ENCODE measurements at regions not wholly inside any gene's neighbourhood (a gene's known extent, or its start where the extent isn't known, plus 50 kb on each side); places are given as distances from the start of the nearest gene placed in this dataset.

DNA sequence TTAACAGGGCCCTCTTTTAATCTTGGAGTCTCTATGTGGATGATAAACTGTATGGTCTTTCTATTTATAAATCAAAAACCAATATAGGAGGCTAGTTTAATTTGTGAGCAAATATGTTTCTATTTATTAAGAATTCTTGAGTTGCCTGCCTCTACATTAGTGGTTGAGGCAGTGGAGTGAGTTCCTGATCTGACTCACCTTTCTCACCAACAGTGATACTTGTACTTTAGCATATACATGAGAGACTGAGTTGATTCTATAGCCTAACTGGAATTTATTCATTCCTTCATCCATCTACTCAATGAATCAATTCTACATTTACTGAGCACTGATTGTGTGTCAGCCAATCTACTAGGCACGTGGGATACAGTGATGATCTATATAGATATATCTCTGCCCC is 126.9 kb downstream of the TRMT11 start:
- Histone ChIP-seq H3K56ac (replicated peaks; ENCODE audit: insufficient read length, low read depth, low read length) (no peak overlapping the region), H3K79me2 (ENCODE audit: control insufficient read depth in 1 of 2, insufficient read depth in 2 of 2, low read length in 2 of 2) (no peaks in the 10 kb centered on the region), H2BK120ac (replicated peaks; ENCODE audit: low read depth, low read length) (no peak overlapping the region), H4K5ac (ENCODE audit: insufficient read length, low read depth, low read length) (no peak overlapping the region), H2BK5ac (ENCODE audit: low read depth, low read length) (no peak overlapping the region), H2BK20ac (ENCODE audit: low read length) (no peak overlapping the region), H2BK12ac (ENCODE audit: low read depth, low read length) (no peak overlapping the region), H3K4ac (replicated peaks; ENCODE audit: insufficient read length, low read depth, low read length) (no peak overlapping the region), H3K27ac (ENCODE audit: low read depth, low read length) (no peak overlapping the region), H3K23me2 (ENCODE audit: low read depth, low read length) (no peaks in the 10 kb centered on the region), H3K18ac (ENCODE audit: extremely low read depth, low read length) (no peak overlapping the region), H3K23ac (ENCODE audit: insufficient read length) (no peak overlapping the region), H2AFZ (ENCODE audit: low read length) (no peak overlapping the region), H3K4me3 (ENCODE audit: extremely low read depth in 1 of 4, insufficient read depth in 2 of 4, low read depth in 3 of 4, low read length in 4 of 4) (no peak overlapping the region), H3K9me3 (ENCODE audit: insufficient read depth in 2 of 2, low read depth in 1 of 2, low read length in 1 of 2) (no peaks in the 10 kb centered on the region), H3K79me1 (ENCODE audit: low read depth, low read length) (no peaks in the 10 kb centered on the region), H2AK5ac (ENCODE audit: low read depth, low read length) (no peak overlapping the region), H3K4me2 (ENCODE audit: insufficient read depth in 1 of 2, low read depth in 2 of 2, low read length in 2 of 2) (no peak overlapping the region), H3K9ac (replicated peaks in 1 of 4; ENCODE audit: extremely low read depth in 1 of 4, low read depth in 3 of 4, low read length in 3 of 4) (no peak overlapping the region), H4K91ac (replicated peaks; ENCODE audit: insufficient read length, low read length) (no peak overlapping the region), H3K27me3 (replicated peaks in 1 of 4; ENCODE audit: control insufficient read depth in 3 of 4, extremely low read depth in 1 of 4, insufficient read depth in 3 of 4, low read length in 3 of 4) (no peaks in the 10 kb centered on the region), H2BK15ac (ENCODE audit: low read length) (no peak overlapping the region), H4K8ac (ENCODE audit: extremely low read depth, insufficient read depth, low read length) (no peak overlapping the region), H4K20me1 (replicated peaks in 1 of 2; ENCODE audit: control insufficient read depth in 1 of 2, insufficient read depth in 2 of 2, low read length in 2 of 2) (peaks cover 0 to 1% of the 10 kb centered on the region in 2 experiments), H3K36me3 (ENCODE audit: control insufficient read depth in 2 of 4, insufficient read depth in 4 of 4, low read length in 3 of 4) (no peaks in the 10 kb centered on the region; a peak in 1 of 8 replicates), H3K14ac (ENCODE audit: insufficient read length) (no peak overlapping the region), H3K4me1 (replicated peaks in 1 of 4; ENCODE audit: control insufficient read depth in 3 of 4, insufficient read depth in 4 of 4, low read length in 3 of 4) (peaks cover 0 to 2% (median 0%) of the 10 kb centered on the region in 4 experiments; a peak in 1 of 7 replicates)
- DNase-seq (ENCODE audit: low read depth in 1 of 2, low spot score in 2 of 2) (no peak), FAIRE-seq (no peak)
- ChIA-PET POLR2A (ENCODE audit: partially characterized antibody) (no interaction called here), CTCF (ENCODE audit: partially characterized antibody) (interaction anchor here (1.0 kb wide), 1 partner anchor 52 kb away, joined by 3 read pairs; no protein-coding TSS in a partner anchor)
- no peak for TF ChIP-seq KDM5A (IDR thresholded peaks at IDR 0.05; ENCODE audit: low read length)
- no peak for TF ChIP-seq SRF (IDR thresholded peaks at IDR 0.05; ENCODE audit: low read depth, low read length)
- TF ChIP-seq, protein P1, sequence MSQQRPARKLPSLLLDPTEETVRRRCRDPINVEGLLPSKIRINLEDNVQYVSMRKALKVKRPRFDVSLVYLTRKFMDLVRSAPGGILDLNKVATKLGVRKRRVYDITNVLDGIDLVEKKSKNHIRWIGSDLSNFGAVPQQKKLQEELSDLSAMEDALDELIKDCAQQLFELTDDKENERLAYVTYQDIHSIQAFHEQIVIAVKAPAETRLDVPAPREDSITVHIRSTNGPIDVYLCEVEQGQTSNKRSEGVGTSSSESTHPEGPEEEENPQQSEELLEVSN (IDR thresholded peaks at IDR 0.05) = no peak
- TF ChIP-seq MAX (IDR thresholded peaks at IDR 0.05) = no peak
- TF ChIP-seq JUND (IDR thresholded peaks at IDR 0.05; ENCODE audit: low read length) = no peak
- TF ChIP-seq EZH2 (IDR thresholded peaks at IDR 0.05; ENCODE audit: low read depth, low read length, severe bottlenecking) = no peak
- no peak for TF ChIP-seq TEAD4 (IDR thresholded peaks at IDR 0.05; ENCODE audit: low read depth, low read length)
- no peak for TF ChIP-seq BACH1 (IDR thresholded peaks at IDR 0.05; ENCODE audit: low read length)
- no peak for TF ChIP-seq CBX5 (IDR thresholded peaks at IDR 0.05; ENCODE audit: low read depth, low read length)
- TF ChIP-seq SAP30 (IDR thresholded peaks at IDR 0.05; ENCODE audit: insufficient read depth, insufficient replicate concordance, low read length) = no peak
- 90% methylated on average over 1 of the region's 1 CpG; no CpG with 5 or more reads in 1 of the 2 experiments for WGBS, 2 experiments (ENCODE audit: extremely low coverage in 1 of 2, insufficient coverage in 1 of 2, insufficient read length in 1 of 2, insufficient replicate concordance in 2 of 2, low coverage in 1 of 2, low lambda C conversion rate in 2 of 2, missing lambda C conversion rate in 1 of 2)

Measured in H1 (cell line).